IMR-90 (cell line): ENCODE measurements at regions not wholly inside any gene's neighbourhood (a gene's known extent, or its start where the extent isn't known, plus 50 kb on each side); places are given as distances from the start of the nearest gene placed in this dataset.

ENCODE experiments used
- ATAC-seq: fragments of 200-7000 bp; cut with Tn5 transposase; 2 replicates; pipeline ENCODE4 v1.9.1; 2020; ENCODE audit warnings: low read depth, mild to moderate bottlenecking, moderate library complexity
- BruUV-seq: library from RNA; stranded (reverse); fragments of 400-500 nt; replicated peaks from 2 replicates; lab custom pipeline; 2021; lab: Mats Ljungman, UMichigan
- CTCF ChIA-PET: fragments of 300-600 bp; formaldehyde crosslinking; extraction: SDS; loops from one replicate; lab custom pipeline; 2021; ENCODE audit warnings: antibody characterized with exemption; lab: Yijun Ruan, JAX
- POLR2A ChIA-PET: fragments of 300-600 bp; sonication (Branson Sonifier 250); formaldehyde crosslinking; loops from one replicate; lab custom pipeline; 2022; ENCODE audit warnings: antibody characterized with exemption; ENCODE audit not compliant: unreplicated experiment; lab: Charles Lee
- DNase-seq: peaks from one replicate; pipeline ENCODE4 v3.0.0; 2013
- H2AFZ ChIP-seq: replicated peaks from 2 replicates; pipeline ENCODE3; 2013; ENCODE audit warnings: low read length, mild to moderate bottlenecking; ENCODE audit not compliant: poor library complexity
- H2AK5ac ChIP-seq: 2 replicates; pipeline ENCODE4 v1.6.1; 2013; ENCODE audit warnings: low read depth, low read length, inconsistent platforms
- H2AK9ac ChIP-seq: replicated peaks from 2 replicates; pipeline ENCODE3; 2013; ENCODE audit warnings: mild to moderate bottlenecking, low read depth, low read length, moderate library complexity; ENCODE audit not compliant: poor library complexity
- H2BK120ac ChIP-seq: 2 replicates; pipeline ENCODE4 v1.6.1; 2013; ENCODE audit warnings: low read depth, low read length, inconsistent platforms
- H2BK15ac ChIP-seq: 3 replicates; pipeline ENCODE4 v1.6.1; 2013; ENCODE audit warnings: low read depth, low read length, inconsistent platforms
- H2BK20ac ChIP-seq: 2 replicates; pipeline ENCODE4 v1.6.1; 2013; ENCODE audit warnings: low read depth, mild to moderate bottlenecking, inconsistent platforms, low read length, moderate library complexity
- H2BK5ac ChIP-seq: 2 replicates; pipeline ENCODE4 v1.6.1; 2013; ENCODE audit warnings: mild to moderate bottlenecking, low read depth, low read length, inconsistent platforms; ENCODE audit not compliant: poor library complexity, severe bottlenecking
- H3K14ac ChIP-seq: replicated peaks from 2 replicates; pipeline ENCODE4 v1.6.1; 2013; ENCODE audit warnings: low read depth, low read length, inconsistent platforms
- H3K18ac ChIP-seq: 2 replicates; pipeline ENCODE4 v1.6.1; 2013; ENCODE audit warnings: low read depth, low read length, control low read depth
- H3K23ac ChIP-seq: 2 replicates; pipeline ENCODE4 v1.6.1; 2013; ENCODE audit warnings: low read depth, low read length, inconsistent platforms
- H3K27ac ChIP-seq: 2 replicates; pipeline ENCODE4 v1.5.1; 2013; ENCODE audit warnings: mild to moderate bottlenecking, control low read depth, low read length; ENCODE audit not compliant: insufficient read depth
- H3K27me3 ChIP-seq: 2 replicates; pipeline ENCODE4 v1.6.1; 2013; ENCODE audit warnings: low read length; ENCODE audit not compliant: control insufficient read depth, insufficient read depth
- H3K36me3 ChIP-seq: 2 replicates; pipeline ENCODE4 v1.6.1; 2013; ENCODE audit warnings: low read length, mixed read lengths; ENCODE audit not compliant: control insufficient read depth, insufficient read depth
- H3K4ac ChIP-seq: 2 replicates; pipeline ENCODE4 v1.6.1; 2013; ENCODE audit warnings: low read depth, low read length, inconsistent platforms
- H3K4me1 ChIP-seq: 2 replicates; pipeline ENCODE4 v1.6.1; 2013; ENCODE audit warnings: low read length, mixed read lengths; ENCODE audit not compliant: control insufficient read depth, insufficient read depth
- H3K4me2 ChIP-seq: 2 replicates; pipeline ENCODE4 v1.6.1; 2013; ENCODE audit warnings: low read depth, mild to moderate bottlenecking, control low read depth, low read length, moderate library complexity
- H3K4me3 ChIP-seq: 2 replicates; pipeline ENCODE4 v1.5.1; 2013; ENCODE audit warnings: low read depth, mild to moderate bottlenecking, control low read depth, low read length, moderate library complexity; ENCODE audit not compliant: insufficient read depth
- H3K56ac ChIP-seq: 2 replicates; pipeline ENCODE4 v1.6.1; 2013; ENCODE audit warnings: low read length, inconsistent platforms; ENCODE audit not compliant: insufficient read depth; ENCODE audit errors: extremely low read depth
- H3K79me1 ChIP-seq, 2 experiments: 2 replicates each; pipeline ENCODE4 v1.6.1; 2013; ENCODE audit warnings: low read length in 2 of 2, inconsistent platforms in 1 of 2, low read depth in 1 of 2
- H3K9ac ChIP-seq: 2 replicates; pipeline ENCODE4 v1.6.1; 2013; ENCODE audit warnings: low read depth, low read length, control low read depth
- H3K9me1 ChIP-seq: 2 replicates; pipeline ENCODE4 v1.6.1; 2013; ENCODE audit warnings: low read length, inconsistent platforms; ENCODE audit not compliant: insufficient read depth
- H3K9me3 ChIP-seq: 2 replicates; pipeline ENCODE4 v1.6.1; 2013; ENCODE audit warnings: low read length; ENCODE audit not compliant: control insufficient read depth, insufficient read depth
- H4K20me1 ChIP-seq: 2 replicates; pipeline ENCODE4 v1.6.1; 2013; ENCODE audit warnings: low read length, inconsistent platforms; ENCODE audit not compliant: insufficient read depth
- H4K5ac ChIP-seq: 2 replicates; pipeline ENCODE4 v1.6.1; 2013; ENCODE audit warnings: mild to moderate bottlenecking, low read depth, low read length, control low read depth
- H4K8ac ChIP-seq, 2 experiments: 2 replicates each; pipeline ENCODE4 v1.6.1; 2013; ENCODE audit warnings: low read depth in 2 of 2, low read length in 2 of 2, control low read depth in 1 of 2, inconsistent platforms in 1 of 2
- H4K91ac ChIP-seq: 2 replicates; pipeline ENCODE4 v1.6.1; 2013; ENCODE audit warnings: low read depth, low read length, inconsistent platforms; ENCODE audit not compliant: insufficient read depth
- BHLHE40 ChIP-seq: fragments of 150-350 bp; IDR thresholded peaks from 2 replicates; pipeline ENCODE4 v1.6.1; 2016; ENCODE audit warnings: mild to moderate bottlenecking, low read depth, low read length
- CEBPB ChIP-seq: IDR thresholded peaks from 2 replicates; pipeline ENCODE4 v1.6.1; 2012; ENCODE audit warnings: low read depth, low read length, improper control_type of control experiment
- NFE2L2 ChIP-seq: fragments of 150-350 bp; IDR thresholded peaks from 2 replicates; pipeline ENCODE4 v1.6.1; 2016; ENCODE audit warnings: low read depth, mild to moderate bottlenecking, low read length
- WGBS, 2 experiments: methylation state at CpG; one replicate each; pipeline versions ENCODE4 v1.1.5 to v1.1.7; 2013; ENCODE audit warnings: missing lambda C conversion rate in 2 of 2; ENCODE audit not compliant: insufficient read length in 1 of 2; ENCODE audit errors: extremely low coverage in 2 of 2; 5-methylcytosine and 5-hydroxymethylcytosine counted together
- dilution Hi-C: fragments of 300-500 bp; cut with HindIII; formaldehyde crosslinking; loops from one replicate; pipeline ENCODE4 v1.14.3; 2018; ENCODE audit warnings: low sequenced_read_pairs; ENCODE audit not compliant: unreplicated experiment
- in situ Hi-C: fragments of 300-500 bp; cut with MboI; formaldehyde crosslinking; loops from 3 replicates; pipeline ENCODE4 v1.14.3; 2019; ENCODE audit warnings: low sequenced_read_pairs, inconsistent platforms, mixed read lengths
- intact Hi-C: fragments of 100-400 bp; cut with micrococcal nuclease; formaldehyde crosslinking; loops from 2 replicates; pipeline ENCODE4 v1.10.0; 2022

DNA sequence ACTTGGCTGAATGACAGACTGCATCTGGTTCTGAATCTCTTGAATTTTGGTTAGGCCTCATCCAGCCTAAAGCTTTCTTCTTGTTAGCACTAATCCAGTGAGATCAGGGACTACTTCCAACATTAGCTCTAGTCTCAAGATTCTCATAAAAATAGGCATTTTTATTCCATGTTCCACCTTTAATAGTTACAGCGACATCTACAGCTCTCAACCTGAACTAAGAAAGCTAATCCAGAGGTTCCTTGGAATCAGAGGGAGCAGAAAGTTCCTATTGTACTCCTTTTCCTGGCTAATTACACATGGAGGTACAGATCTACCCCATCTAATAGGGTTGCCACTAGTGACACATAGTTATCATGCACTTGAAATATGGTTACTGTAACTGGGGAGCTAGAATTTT lies 391.9 kb downstream of the RMST start:
- no peak overlapping the region for H3K27ac ChIP-seq
- H3K79me1 ChIP-seq, result no peaks in the 10 kb centered on the region
- no peak overlapping the region for H2BK5ac ChIP-seq
- no peak overlapping the region for H3K56ac ChIP-seq
- H2BK15ac ChIP-seq, result no peak overlapping the region
- H3K9me1 ChIP-seq, result no peaks in the 10 kb centered on the region
- ChIA-PET CTCF (no interaction called here), POLR2A (no interaction called here)
- no peak overlapping the region for H4K91ac ChIP-seq
- H2AK9ac ChIP-seq, result no peak overlapping the region
- in situ Hi-C loops, result no loop called here
- no peak overlapping the region for H2BK20ac ChIP-seq
- H3K4ac ChIP-seq, result no peak overlapping the region
- no peak for TF ChIP-seq BHLHE40
- TF ChIP-seq NFE2L2, result no peak
- no peak for TF ChIP-seq CEBPB
- ATAC-seq (no peak), DNase-seq (no peak)
- H3K4me1 ChIP-seq, result no peaks in the 10 kb centered on the region
- no peaks in the 10 kb centered on the region for H3K27me3 ChIP-seq
- BruUV-seq, result no TSS peak
- intact Hi-C loops, result no loop called here
- no peak overlapping the region for H4K5ac ChIP-seq
- no peak overlapping the region for H2AFZ ChIP-seq
- no peak overlapping the region for H3K9ac ChIP-seq
- H4K8ac ChIP-seq, result no peak overlapping the region
- no CpG with 5 or more reads among the region's 1 CpG for WGBS, 2 experiments
- H3K18ac ChIP-seq, result no peak overlapping the region
- H3K23ac ChIP-seq, result no peak overlapping the region
- H3K9me3 ChIP-seq, result peaks cover 6% of the 10 kb centered on the region
- H2AK5ac ChIP-seq, result no peak overlapping the region
- H3K14ac ChIP-seq, result no peak overlapping the region
- no peak overlapping the region for H3K4me2 ChIP-seq
- no peaks in the 10 kb centered on the region for H4K20me1 ChIP-seq
- no peaks in the 10 kb centered on the region for H3K36me3 ChIP-seq
- no peak overlapping the region for H3K4me3 ChIP-seq
- no peak overlapping the region for H2BK120ac ChIP-seq
- dilution Hi-C loops, result no loop called here
